ENCODE measurements at regions not wholly inside any gene's neighbourhood (a gene's known extent, or its start where the extent isn't known, plus 50 kb on each side); places are given as distances from the start of the nearest gene placed in this dataset.
A peak's percentile ranks its signal among the peaks of the same experiment; 100 is the strongest.

DNA sequence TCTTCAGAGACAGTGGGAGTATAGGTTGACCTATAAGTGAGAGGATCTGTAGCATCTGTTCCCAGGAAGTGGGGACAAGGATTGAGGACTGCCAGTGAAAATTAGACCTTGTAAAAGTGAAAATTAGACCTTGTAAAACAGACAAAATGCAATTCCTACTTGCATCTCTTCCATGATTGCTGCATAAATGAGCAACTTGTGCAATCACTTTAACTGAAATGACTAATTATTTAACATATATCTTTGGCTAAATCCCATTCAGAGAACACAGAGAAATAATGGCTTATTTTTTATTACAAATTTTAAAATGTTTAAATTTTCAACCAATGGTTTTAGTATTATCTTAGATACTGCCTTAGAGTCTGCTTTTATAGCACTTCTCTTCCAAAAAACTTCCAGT is 67.2 kb upstream of the NABP1 start:
- Histone ChIP-seq H3K4me3 (ENCODE audit: low read length) (no peak overlapping the region), H3K27me3 (ENCODE audit: control insufficient read depth, insufficient read depth) (no peaks in the 10 kb centered on the region), H3K9me3 (ENCODE audit: control insufficient read depth, low read length) (no peaks in the 10 kb centered on the region), H3K27ac (ENCODE audit: low read length) (no peak overlapping the region), H3K4me1 (ENCODE audit: control insufficient read depth, insufficient read depth, low read length) (no peaks in the 10 kb centered on the region)
- no peak for ATAC-seq
- DNase-seq = no peak
- intact Hi-C loops (cut with DNase I) = no loop called here

DNA sequence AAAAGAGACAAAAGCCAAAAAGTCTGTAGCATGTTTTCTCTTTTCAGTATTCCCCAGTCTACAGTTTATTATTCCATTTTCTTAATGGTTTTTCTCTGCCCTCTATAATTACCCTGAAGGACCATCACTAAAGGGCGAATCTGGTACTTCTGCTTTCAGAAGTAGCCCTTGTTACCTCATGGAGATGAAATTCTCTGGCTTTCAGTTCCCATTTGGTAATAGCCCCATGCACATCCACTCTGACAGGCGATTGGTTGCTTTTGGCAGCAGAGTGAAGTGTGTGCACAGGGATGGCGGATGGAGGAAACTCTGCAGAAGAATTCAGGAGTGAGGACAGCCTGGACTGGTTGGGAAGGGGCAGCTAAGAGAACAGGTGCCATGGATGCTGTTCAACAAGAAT is 66.3 kb upstream of the NABP1 start:
- ATAC-seq = peak in 1 of 2 donors; percentile 52
- Histone ChIP-seq H3K9me3 (ENCODE audit: control insufficient read depth, low read length) (no peaks in the 10 kb centered on the region), H3K27ac (ENCODE audit: low read length) (no peak overlapping the region), H3K4me3 (ENCODE audit: low read length) (no peak overlapping the region), H3K27me3 (ENCODE audit: control insufficient read depth, insufficient read depth) (no peaks in the 10 kb centered on the region), H3K4me1 (ENCODE audit: control insufficient read depth, insufficient read depth, low read length) (no peaks in the 10 kb centered on the region)
- 73% methylated on average over 3 of the region's 3 CpGs for WGBS
- intact Hi-C loops (cut with DNase I) = no loop called here
- no peak for DNase-seq

DNA sequence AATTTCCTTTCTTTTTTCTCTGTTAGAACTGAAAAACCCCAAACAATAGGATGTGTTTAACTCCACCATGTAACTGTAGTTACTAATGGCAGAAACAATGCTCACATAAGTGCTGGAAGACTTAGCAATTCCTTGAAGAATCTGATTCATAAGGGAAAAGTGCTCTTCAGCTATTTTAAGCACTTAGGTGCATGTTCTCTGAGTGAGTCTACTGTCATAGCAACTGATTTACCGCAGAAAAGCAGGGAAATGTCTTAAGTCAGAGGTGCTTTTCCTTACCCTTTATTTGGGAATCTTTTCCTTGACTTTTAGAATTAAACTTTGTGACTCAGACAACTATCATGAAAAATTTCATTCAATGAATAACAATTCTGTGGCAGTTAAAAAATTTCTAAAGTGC is 65.4 kb upstream of the NABP1 start:
- no peak overlapping the region for H3K27ac ChIP-seq (ENCODE audit: low read length)
- ATAC-seq (no peak), DNase-seq (no peak)
- H3K4me3 ChIP-seq (ENCODE audit: low read length) = no peak overlapping the region
- no peaks in the 10 kb centered on the region for H3K9me3 ChIP-seq (ENCODE audit: control insufficient read depth, low read length)
- 87% methylated on average over 1 of the region's 1 CpG for WGBS
- H3K4me1 ChIP-seq (ENCODE audit: control insufficient read depth, insufficient read depth, low read length) = no peaks in the 10 kb centered on the region
- intact Hi-C loops (cut with DNase I) = no loop called here
- no peaks in the 10 kb centered on the region for H3K27me3 ChIP-seq (ENCODE audit: control insufficient read depth, insufficient read depth)

DNA sequence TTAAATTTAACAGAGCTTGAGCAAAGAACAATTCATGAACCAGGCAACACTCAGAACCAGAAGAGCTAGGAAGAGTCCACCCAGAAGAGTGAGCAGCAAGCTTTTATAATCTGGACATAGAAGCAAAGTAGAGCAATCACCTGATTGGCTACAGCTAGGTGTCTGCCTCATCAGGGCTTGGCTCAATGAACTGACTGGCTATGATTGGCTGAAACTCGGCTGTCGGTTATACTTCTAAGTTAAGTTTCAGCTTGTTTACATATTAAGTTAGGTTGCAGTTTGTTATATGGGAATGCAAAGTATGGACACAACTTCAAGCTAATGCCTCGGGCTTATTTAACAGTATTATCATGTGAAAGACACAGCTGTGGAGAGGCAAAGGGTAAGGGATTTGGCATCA is 63.2 kb upstream of the NABP1 start:
- Histone ChIP-seq H3K27ac (ENCODE audit: low read length) (no peak overlapping the region), H3K4me3 (ENCODE audit: low read length) (no peak overlapping the region), H3K27me3 (ENCODE audit: control insufficient read depth, insufficient read depth) (no peaks in the 10 kb centered on the region), H3K9me3 (ENCODE audit: control insufficient read depth, low read length) (no peaks in the 10 kb centered on the region), H3K4me1 (ENCODE audit: control insufficient read depth, insufficient read depth, low read length) (no peaks in the 10 kb centered on the region)
- intact Hi-C loops (cut with DNase I) = no loop called here
- 90% methylated on average over 3 of the region's 3 CpGs for WGBS
- no peak for ATAC-seq
- no peak for DNase-seq

DNA sequence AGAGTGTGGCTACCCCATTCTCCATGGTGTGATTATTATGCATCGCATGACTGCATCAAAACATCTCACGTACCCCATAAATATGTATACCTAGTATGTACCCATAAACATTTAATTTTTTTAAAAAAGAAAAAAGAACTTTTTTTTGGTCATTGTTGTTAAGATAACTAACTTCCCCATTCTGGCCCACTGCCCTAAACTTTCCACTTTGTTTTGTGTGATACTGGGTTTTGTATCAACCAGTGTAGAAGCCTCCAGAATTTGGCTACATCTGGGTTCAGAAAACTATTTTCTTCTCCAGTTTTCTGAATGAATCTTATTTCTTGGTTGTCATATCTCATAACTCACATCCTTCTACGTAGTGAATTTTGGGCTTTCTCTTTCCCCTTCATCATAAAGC is 62.3 kb upstream of the NABP1 start:
- intact Hi-C loops (cut with DNase I) = no loop called here
- no peak overlapping the region for H3K27ac ChIP-seq (ENCODE audit: low read length)
- H3K4me3 ChIP-seq (ENCODE audit: low read length) = no peak overlapping the region
- no peaks in the 10 kb centered on the region for H3K27me3 ChIP-seq (ENCODE audit: control insufficient read depth, insufficient read depth)
- H3K4me1 ChIP-seq (ENCODE audit: control insufficient read depth, insufficient read depth, low read length) = no peaks in the 10 kb centered on the region
- DNase-seq (no peak), ATAC-seq (no peak)
- WGBS = 58% methylated on average over 3 of the region's 3 CpGs
- H3K9me3 ChIP-seq (ENCODE audit: control insufficient read depth, low read length) = no peaks in the 10 kb centered on the region

DNA sequence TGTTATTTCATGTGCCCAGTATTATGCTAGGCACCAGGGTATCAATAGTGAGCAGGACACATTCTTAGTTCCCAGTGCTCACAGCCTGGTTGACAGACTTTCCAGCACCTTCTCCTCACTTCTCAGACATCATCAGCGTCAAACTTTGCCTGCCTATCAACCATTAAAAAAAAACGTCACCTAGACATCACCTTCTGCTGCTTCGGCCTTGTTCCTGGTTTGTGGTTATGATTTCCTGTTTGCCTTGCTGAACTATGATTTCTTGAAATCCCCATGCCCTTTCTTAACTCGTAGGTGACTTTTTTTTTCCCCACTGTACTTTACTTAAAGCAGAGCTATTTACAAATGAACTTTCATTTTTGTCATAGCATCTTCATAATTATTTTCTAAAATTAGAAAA is 60.4 kb upstream of the NABP1 start:
- Histone ChIP-seq H3K4me3 (ENCODE audit: low read length) (no peak overlapping the region), H3K9me3 (ENCODE audit: control insufficient read depth, low read length) (no peaks in the 10 kb centered on the region), H3K4me1 (ENCODE audit: control insufficient read depth, insufficient read depth, low read length) (no peaks in the 10 kb centered on the region), H3K27ac (ENCODE audit: low read length) (no peak overlapping the region), H3K27me3 (ENCODE audit: control insufficient read depth, insufficient read depth) (no peaks in the 10 kb centered on the region)
- ATAC-seq (no peak), DNase-seq (no peak)
- intact Hi-C loops (cut with DNase I) = no loop called here
- WGBS = 69% methylated on average over 4 of the region's 4 CpGs

- intact Hi-C loops (cut with DNase I) = no loop called here
- H3K9me3 ChIP-seq (ENCODE audit: control insufficient read depth, low read length) = no peaks in the 10 kb centered on the region
Measured at GRCh38 chr2:191618046-191618780, 59.7 kb upstream of the NABP1 start.

DNA sequence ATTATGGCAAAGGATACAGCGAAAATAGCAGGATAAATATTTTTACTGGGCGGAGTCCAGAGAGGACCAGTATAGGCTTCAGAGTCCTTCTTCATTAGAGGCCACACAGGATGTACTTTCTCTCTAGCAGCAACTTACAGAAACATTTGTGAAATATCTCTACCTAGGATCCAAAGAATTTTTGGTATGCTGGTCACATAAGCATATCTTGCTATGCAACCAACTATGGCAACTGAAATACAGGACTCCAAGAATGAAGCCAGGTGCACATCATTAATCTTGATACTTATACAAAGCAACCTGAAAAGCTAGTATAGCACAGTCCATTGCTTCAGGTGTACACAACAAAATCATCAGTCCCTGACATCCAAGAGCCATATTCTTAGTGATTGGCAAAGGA is 59.1 kb upstream of the NABP1 start:
- H3K9me3 ChIP-seq (ENCODE audit: control insufficient read depth, low read length) = no peaks in the 10 kb centered on the region
- WGBS = 82% methylated on average over 2 of the region's 2 CpGs
- no peaks in the 10 kb centered on the region for H3K27me3 ChIP-seq (ENCODE audit: control insufficient read depth, insufficient read depth)
- intact Hi-C loops (cut with DNase I) = no loop called here
- no peaks in the 10 kb centered on the region for H3K4me1 ChIP-seq (ENCODE audit: control insufficient read depth, insufficient read depth, low read length)
- ATAC-seq = peak in 1 of 2 donors; percentile 13
- no peak for DNase-seq
- no peak overlapping the region for H3K27ac ChIP-seq (ENCODE audit: low read length)
- H3K4me3 ChIP-seq (ENCODE audit: low read length) = no peak overlapping the region

More at GRCh38 chr2:191618046-191618780, 59.7 kb upstream of the NABP1 start:
- DNase-seq = no peak
- no peaks in the 10 kb centered on the region for H3K4me1 ChIP-seq (ENCODE audit: control insufficient read depth, insufficient read depth, low read length)
- peak; percentile 74 to 90 for ATAC-seq
- H3K27me3 ChIP-seq (ENCODE audit: control insufficient read depth, insufficient read depth) = no peaks in the 10 kb centered on the region
- H3K27ac ChIP-seq (ENCODE audit: low read length) = no peak overlapping the region
- H3K4me3 ChIP-seq (ENCODE audit: low read length) = no peak overlapping the region
- 37% methylated on average over 3 of the region's 3 CpGs for WGBS

GRCh38 chr2:191620144-191620543 is 57.8 kb upstream of the NABP1 start:
- 96% methylated on average over 1 of the region's 1 CpG for WGBS
- Histone ChIP-seq H3K4me1 (ENCODE audit: control insufficient read depth, insufficient read depth, low read length) (no peaks in the 10 kb centered on the region), H3K9me3 (ENCODE audit: control insufficient read depth, low read length) (no peaks in the 10 kb centered on the region), H3K27ac (ENCODE audit: low read length) (no peak overlapping the region), H3K4me3 (ENCODE audit: low read length) (no peak overlapping the region), H3K27me3 (ENCODE audit: control insufficient read depth, insufficient read depth) (no peaks in the 10 kb centered on the region)
- ATAC-seq = no peak
- intact Hi-C loops (cut with DNase I) = no loop called here
- DNase-seq = no peak

- H3K9me3 ChIP-seq (ENCODE audit: control insufficient read depth, low read length) = no peaks in the 10 kb centered on the region
- DNase-seq (no peak), ATAC-seq (no peak)
- H3K27ac ChIP-seq (ENCODE audit: low read length) = no peak overlapping the region
- no peaks in the 10 kb centered on the region for H3K27me3 ChIP-seq (ENCODE audit: control insufficient read depth, insufficient read depth)
- no peaks in the 10 kb centered on the region for H3K4me1 ChIP-seq (ENCODE audit: control insufficient read depth, insufficient read depth, low read length)
- WGBS = 81% methylated on average over 5 of the region's 5 CpGs
- intact Hi-C loops (cut with DNase I) = no loop called here
- no peak overlapping the region for H3K4me3 ChIP-seq (ENCODE audit: low read length)
Measured at GRCh38 chr2:191622374-191623320, 55.3 kb upstream of the NABP1 start.

DNA sequence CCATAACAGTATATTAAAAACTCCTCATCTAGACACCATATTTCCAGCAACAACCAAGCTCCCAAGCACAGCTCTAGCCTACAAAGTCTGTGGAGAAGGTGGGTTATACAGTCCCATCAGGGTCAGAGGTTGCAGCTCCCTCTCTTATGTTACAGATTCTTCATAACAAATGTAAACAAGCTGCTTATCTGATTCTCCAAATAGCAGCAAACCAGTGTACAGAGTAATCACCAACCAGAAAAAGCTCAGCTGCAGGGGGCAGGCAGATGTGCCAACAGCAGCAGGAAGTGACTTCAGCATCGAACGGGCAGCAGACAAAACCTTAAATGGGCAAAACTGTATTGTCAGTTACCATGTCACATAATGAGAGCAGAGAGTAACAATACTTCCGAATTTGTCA is 52.9 kb upstream of the NABP1 start:
- WGBS = 57% methylated on average over 3 of the region's 3 CpGs
- no peaks in the 10 kb centered on the region for H3K4me1 ChIP-seq (ENCODE audit: control insufficient read depth, insufficient read depth, low read length)
- ATAC-seq = no peak
- intact Hi-C loops (cut with DNase I) = no loop called here
- H3K9me3 ChIP-seq (ENCODE audit: control insufficient read depth, low read length) = no peaks in the 10 kb centered on the region
- H3K27me3 ChIP-seq (ENCODE audit: control insufficient read depth, insufficient read depth) = no peaks in the 10 kb centered on the region
- H3K27ac ChIP-seq (ENCODE audit: low read length) = no peak overlapping the region
- no peak overlapping the region for H3K4me3 ChIP-seq (ENCODE audit: low read length)
- DNase-seq = peak in 1 of 3 donors; percentile 22

Data from right cardiac atrium (tissue), 5 donors.